CD4-positive, alpha-beta T cell (primary cell): ENCODE measurements at regions not wholly inside any gene's neighbourhood (a gene's known extent, or its start where the extent isn't known, plus 50 kb on each side); places are given as distances from the start of the nearest gene placed in this dataset.
A peak's percentile ranks its signal among the peaks of the same experiment; 100 is the strongest.

Experiments
- ATAC-seq: fragments of 200-7000 bp; cut with Tn5 transposase; one replicate; pipeline ENCODE4 v1.10.0; 2022; ENCODE audit warnings: mild to moderate bottlenecking; ENCODE audit not compliant: poor library complexity
- CTCF ChIA-PET: fragments of 350-600 bp; sonication (Branson Sonifier 250); formaldehyde crosslinking; loops from one replicate; lab custom pipeline; 2021; ENCODE audit warnings: antibody characterized with exemption, inconsistent platforms; lab: Charles Lee
- POLR2A ChIA-PET: fragments of 350-600 bp; sonication (Branson Sonifier 250); formaldehyde crosslinking; loops from one replicate; lab custom pipeline; 2021; ENCODE audit warnings: antibody characterized with exemption, inconsistent platforms; lab: Charles Lee
- DNase-seq, 14 experiments: peaks; one replicate each; pipeline ENCODE4 v3.0.0-alpha.2; 2013 to 2020; ENCODE audit warnings: mixed read lengths in 2 of 14
- H3K27ac ChIP-seq, 2 donors: one replicate each; pipeline versions ENCODE4 v1.5.1 to v1.7.0; 2013; ENCODE audit warnings: low read length in 2 of 2, low read depth in 1 of 2, mild to moderate bottlenecking in 1 of 2
- H3K27me3 ChIP-seq, 2 experiments: 1 replicate in 1 of 2; 2 replicates in 1 of 2; pipeline versions ENCODE4 v1.6.1 to v1.7.0; 2013; ENCODE audit warnings: low read length in 2 of 2, control low read depth in 1 of 2, mild to moderate bottlenecking in 1 of 2, moderate library complexity in 1 of 2; ENCODE audit not compliant: insufficient read depth in 2 of 2, control insufficient read depth in 1 of 2
- H3K36me3 ChIP-seq: one replicate; pipeline ENCODE4 v1.6.1; 2013; ENCODE audit warnings: low read length, control low read depth; ENCODE audit not compliant: insufficient read depth
- H3K4me1 ChIP-seq: one replicate; pipeline ENCODE4 v1.6.1; 2013; ENCODE audit warnings: low read length, control low read depth; ENCODE audit not compliant: insufficient read depth
- H3K4me3 ChIP-seq: one replicate; pipeline ENCODE4 v1.5.1; 2013; ENCODE audit warnings: mild to moderate bottlenecking, low read length, moderate library complexity
- H3K9me3 ChIP-seq, 2 experiments: 1 replicate in 1 of 2; 2 replicates in 1 of 2; pipeline versions ENCODE4 v1.6.1 to v1.7.0; 2013; ENCODE audit warnings: low read length in 2 of 2, mild to moderate bottlenecking in 2 of 2, control low read depth in 1 of 2, moderate library complexity in 1 of 2; ENCODE audit not compliant: control insufficient read depth in 1 of 2, insufficient read depth in 1 of 2
- H3K27ac Mint-ChIP-seq: one replicate; pipeline ENCODE4 v1.8.0; 2020; ENCODE audit warnings: mixed read lengths
- H3K27me3 Mint-ChIP-seq: one replicate; pipeline ENCODE4 v1.8.0; 2021; ENCODE audit warnings: mixed read lengths
- H3K36me3 Mint-ChIP-seq: one replicate; pipeline ENCODE4 v1.8.0; 2021; ENCODE audit warnings: low read depth, mixed read lengths
- H3K4me1 Mint-ChIP-seq: one replicate; pipeline ENCODE4 v1.8.0; 2021; ENCODE audit warnings: low read depth, mixed read lengths
- H3K4me3 Mint-ChIP-seq: one replicate; pipeline ENCODE4 v1.8.0; 2020; ENCODE audit warnings: mild to moderate bottlenecking, mixed read lengths
- H3K9me3 Mint-ChIP-seq: one replicate; pipeline ENCODE4 v1.8.0; 2020; ENCODE audit warnings: mixed read lengths
- intact Hi-C, 2 experiments: fragments of 100-400 bp; cut with DNase I in 1 of 2; cut with micrococcal nuclease in 1 of 2; formaldehyde crosslinking; loops; one replicate each; pipeline versions ENCODE4 v1.15.1 to v1.9.0; 2023 to 2025; cut with DNase I, micrococcal nuclease
- TF ChIP-seq, protein P1 (sequence below): fragments of 200-600 bp; IDR thresholded peaks from one replicate; pipeline ENCODE4 v1.8.0; 2022; ENCODE audit warnings: antibody characterized with exemption, mild to moderate bottlenecking

GRCh38 chr5:143605403-143606005, 202.0 kb upstream of the NR3C1 start:
- ChIA-PET CTCF (no interaction called here), POLR2A (interaction anchor here (0.7 to 1.1 kb wide), 3 partner anchors 155 to 202 kb away, joined by 3 read pairs; partner anchors contain the start of gene NR3C1)
- TF ChIP-seq, protein P1, sequence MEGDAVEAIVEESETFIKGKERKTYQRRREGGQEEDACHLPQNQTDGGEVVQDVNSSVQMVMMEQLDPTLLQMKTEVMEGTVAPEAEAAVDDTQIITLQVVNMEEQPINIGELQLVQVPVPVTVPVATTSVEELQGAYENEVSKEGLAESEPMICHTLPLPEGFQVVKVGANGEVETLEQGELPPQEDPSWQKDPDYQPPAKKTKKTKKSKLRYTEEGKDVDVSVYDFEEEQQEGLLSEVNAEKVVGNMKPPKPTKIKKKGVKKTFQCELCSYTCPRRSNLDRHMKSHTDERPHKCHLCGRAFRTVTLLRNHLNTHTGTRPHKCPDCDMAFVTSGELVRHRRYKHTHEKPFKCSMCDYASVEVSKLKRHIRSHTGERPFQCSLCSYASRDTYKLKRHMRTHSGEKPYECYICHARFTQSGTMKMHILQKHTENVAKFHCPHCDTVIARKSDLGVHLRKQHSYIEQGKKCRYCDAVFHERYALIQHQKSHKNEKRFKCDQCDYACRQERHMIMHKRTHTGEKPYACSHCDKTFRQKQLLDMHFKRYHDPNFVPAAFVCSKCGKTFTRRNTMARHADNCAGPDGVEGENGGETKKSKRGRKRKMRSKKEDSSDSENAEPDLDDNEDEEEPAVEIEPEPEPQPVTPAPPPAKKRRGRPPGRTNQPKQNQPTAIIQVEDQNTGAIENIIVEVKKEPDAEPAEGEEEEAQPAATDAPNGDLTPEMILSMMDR = no peak
- H3K9me3 Mint-ChIP-seq = peaks cover 4% of the 10 kb centered on the region
- Histone ChIP-seq H3K9me3 (no peaks in the 10 kb centered on the region), H3K4me1 (peaks cover 17% of the 10 kb centered on the region), H3K27me3 (no peaks in the 10 kb centered on the region), H3K36me3 (no peaks in the 10 kb centered on the region), H3K4me3 (no peak overlapping the region), H3K27ac (no peak overlapping the region)
- no peaks in the 10 kb centered on the region for H3K27me3 Mint-ChIP-seq
- ATAC-seq = peak; percentile 57
- peaks cover 36% of the 10 kb centered on the region for H3K4me1 Mint-ChIP-seq
- no peaks in the 10 kb centered on the region for H3K36me3 Mint-ChIP-seq
- H3K4me3 Mint-ChIP-seq = peak overlapping the region; percentile 1
- no peak overlapping the region for H3K27ac Mint-ChIP-seq
- DNase-seq = peak in 3 of 14 experiments; percentile 56 to 75 (median 63)
- intact Hi-C loops = no loop called here

GRCh38 chr5:143601917-143602333, 198.4 kb upstream of the NR3C1 start:
- Mint-ChIP-seq H3K4me1 (peaks cover 36% of the 10 kb centered on the region), H3K9me3 (peaks cover 5% of the 10 kb centered on the region), H3K4me3 (no peak overlapping the region), H3K27me3 (no peaks in the 10 kb centered on the region), H3K36me3 (no peaks in the 10 kb centered on the region), H3K27ac (no peak overlapping the region)
- peaks cover 17% of the 10 kb centered on the region for H3K4me1 ChIP-seq
- ChIA-PET POLR2A (no interaction called here), CTCF (no interaction called here)
- TF ChIP-seq, protein P1 = no peak
- H3K27ac ChIP-seq = no peak overlapping the region
- DNase-seq = peak in 3 of 14 experiments; percentile 10 to 38 (median 35)
- intact Hi-C loops = no loop called here
- no peaks in the 10 kb centered on the region for H3K36me3 ChIP-seq
- peak; percentile 34 for ATAC-seq
- H3K27me3 ChIP-seq = no peaks in the 10 kb centered on the region
- no peak overlapping the region for H3K4me3 ChIP-seq
- no peaks in the 10 kb centered on the region for H3K9me3 ChIP-seq

- Mint-ChIP-seq H3K27ac (no peak overlapping the region), H3K27me3 (no peaks in the 10 kb centered on the region), H3K36me3 (no peaks in the 10 kb centered on the region), H3K9me3 (peaks cover 5% of the 10 kb centered on the region), H3K4me3 (no peak overlapping the region), H3K4me1 (peaks cover 35% of the 10 kb centered on the region)
- H3K4me3 ChIP-seq = no peak overlapping the region
- TF ChIP-seq, protein P1 = no peak
- CTCF ChIA-PET = no interaction called here
- ATAC-seq (no peak), DNase-seq (no peak)
- POLR2A ChIA-PET = no interaction called here
- no peaks in the 10 kb centered on the region for H3K27me3 ChIP-seq
- no peak overlapping the region for H3K27ac ChIP-seq
- no peaks in the 10 kb centered on the region for H3K36me3 ChIP-seq
- H3K9me3 ChIP-seq = no peaks in the 10 kb centered on the region
- peaks cover 17% of the 10 kb centered on the region for H3K4me1 ChIP-seq
- intact Hi-C loops = no loop called here
These were observed 197.9 kb upstream of the NR3C1 start for GRCh38 chr5:143601357-143601756.
